Brain microvascular endothelial cell (primary cell): ENCODE measurements at regions not wholly inside any gene's neighbourhood (a gene's known extent, or its start where the extent isn't known, plus 50 kb on each side); places are given as distances from the start of the nearest gene placed in this dataset.

ENCODE experiments used
- DNase-seq: peaks from one replicate; pipeline ENCODE4 v3.0.0-alpha.2; 2020
- H3K27ac ChIP-seq: fragments of 250-450 bp; sonication (Bioruptor Pico); 2 replicates; pipeline ENCODE4 v1.5.1; 2020; ENCODE audit warnings: mild to moderate bottlenecking, moderate library complexity
- H3K27me3 ChIP-seq: fragments of 250-450 bp; sonication (Bioruptor Pico); replicated peaks from 2 replicates; pipeline ENCODE4 v1.5.1; 2020; ENCODE audit warnings: mild to moderate bottlenecking
- H3K36me3 ChIP-seq: fragments of 250-450 bp; sonication (Bioruptor Pico); replicated peaks from 2 replicates; pipeline ENCODE4 v1.5.1; 2020; ENCODE audit warnings: mild to moderate bottlenecking
- H3K4me3 ChIP-seq: 2 replicates; pipeline ENCODE4 v1.5.1; 2011; ENCODE audit warnings: low read depth, mild to moderate bottlenecking, control low read depth, low read length, moderate library complexity
- in situ Hi-C: cut with HindIII; loops from 2 replicates; pipeline ENCODE4 v1.10.0; 2017; ENCODE audit warnings: low sequenced_read_pairs, low pct_ligation_motif_present
- TF ChIP-seq, protein P1 (sequence below): IDR thresholded peaks from 2 replicates; pipeline ENCODE4 v1.5.1; 2011; ENCODE audit warnings: low read depth, mild to moderate bottlenecking, moderate library complexity, low read length, control low read depth, inconsistent platforms; ENCODE audit errors: missing control alignments

DNA sequence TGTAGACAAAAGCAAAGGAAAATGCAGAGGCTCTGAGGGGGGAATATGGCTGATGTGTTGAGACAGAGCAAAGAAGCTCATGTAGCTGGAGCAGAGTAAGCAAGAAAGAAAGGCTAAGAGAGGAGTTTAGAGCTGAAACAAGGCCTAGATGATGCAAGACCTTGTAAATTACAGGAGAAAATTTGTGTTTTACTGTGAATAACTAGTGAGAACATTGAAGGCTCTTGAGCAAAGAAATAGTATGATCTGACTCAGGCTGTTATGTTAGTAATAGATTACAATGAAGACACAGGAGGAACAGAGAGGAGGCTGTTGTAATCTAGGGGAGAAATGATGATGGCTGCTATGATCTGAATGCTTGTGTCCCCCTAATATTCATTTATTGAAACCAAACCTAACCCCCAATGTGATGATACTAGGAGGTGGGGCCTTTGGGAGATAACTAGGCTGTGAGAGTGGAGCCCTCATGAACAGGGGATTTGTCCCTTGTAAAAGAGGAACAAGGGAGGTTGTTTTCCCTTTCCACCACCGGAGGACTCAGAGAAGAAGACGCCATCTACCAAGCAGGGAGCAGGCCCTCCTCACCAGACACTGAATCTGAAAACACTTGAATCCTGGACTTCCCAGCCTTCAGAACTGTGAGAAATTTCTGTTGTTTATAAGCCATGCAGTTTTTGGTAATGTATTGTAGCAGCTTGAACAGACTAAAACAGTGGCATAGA, 394.9 kb downstream of the HTR7 start:
- H3K4me3 ChIP-seq, result no peak overlapping the region
- H3K27ac ChIP-seq, result no peak overlapping the region
- TF ChIP-seq, protein P1, sequence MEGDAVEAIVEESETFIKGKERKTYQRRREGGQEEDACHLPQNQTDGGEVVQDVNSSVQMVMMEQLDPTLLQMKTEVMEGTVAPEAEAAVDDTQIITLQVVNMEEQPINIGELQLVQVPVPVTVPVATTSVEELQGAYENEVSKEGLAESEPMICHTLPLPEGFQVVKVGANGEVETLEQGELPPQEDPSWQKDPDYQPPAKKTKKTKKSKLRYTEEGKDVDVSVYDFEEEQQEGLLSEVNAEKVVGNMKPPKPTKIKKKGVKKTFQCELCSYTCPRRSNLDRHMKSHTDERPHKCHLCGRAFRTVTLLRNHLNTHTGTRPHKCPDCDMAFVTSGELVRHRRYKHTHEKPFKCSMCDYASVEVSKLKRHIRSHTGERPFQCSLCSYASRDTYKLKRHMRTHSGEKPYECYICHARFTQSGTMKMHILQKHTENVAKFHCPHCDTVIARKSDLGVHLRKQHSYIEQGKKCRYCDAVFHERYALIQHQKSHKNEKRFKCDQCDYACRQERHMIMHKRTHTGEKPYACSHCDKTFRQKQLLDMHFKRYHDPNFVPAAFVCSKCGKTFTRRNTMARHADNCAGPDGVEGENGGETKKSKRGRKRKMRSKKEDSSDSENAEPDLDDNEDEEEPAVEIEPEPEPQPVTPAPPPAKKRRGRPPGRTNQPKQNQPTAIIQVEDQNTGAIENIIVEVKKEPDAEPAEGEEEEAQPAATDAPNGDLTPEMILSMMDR, result no peak
- H3K36me3 ChIP-seq, result no peaks in the 10 kb centered on the region
- in situ Hi-C loops, result no loop called here
- no peaks in the 10 kb centered on the region for H3K27me3 ChIP-seq
- DNase-seq, result no peak

DNA sequence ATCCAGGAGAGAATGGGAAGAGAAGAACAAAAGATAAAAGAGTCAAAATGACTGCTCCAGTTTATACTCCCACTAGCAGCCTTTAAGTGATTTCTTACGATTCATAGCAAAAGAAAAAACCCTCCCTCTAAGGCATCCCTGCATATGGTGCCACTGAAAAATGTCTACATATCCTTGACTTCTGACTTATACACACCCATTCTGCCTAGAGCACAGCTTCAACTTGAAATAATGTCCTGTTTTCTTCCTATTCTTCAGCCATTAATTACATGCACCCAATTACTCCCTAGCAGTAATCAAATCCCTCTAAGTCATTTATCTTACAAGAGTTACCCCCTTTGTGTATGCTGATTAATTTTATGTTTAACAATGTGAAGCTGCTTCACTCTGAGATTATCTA, 393.5 kb downstream of the HTR7 start:
- H3K36me3 ChIP-seq, result no peaks in the 10 kb centered on the region
- in situ Hi-C loops, result no loop called here

DNA sequence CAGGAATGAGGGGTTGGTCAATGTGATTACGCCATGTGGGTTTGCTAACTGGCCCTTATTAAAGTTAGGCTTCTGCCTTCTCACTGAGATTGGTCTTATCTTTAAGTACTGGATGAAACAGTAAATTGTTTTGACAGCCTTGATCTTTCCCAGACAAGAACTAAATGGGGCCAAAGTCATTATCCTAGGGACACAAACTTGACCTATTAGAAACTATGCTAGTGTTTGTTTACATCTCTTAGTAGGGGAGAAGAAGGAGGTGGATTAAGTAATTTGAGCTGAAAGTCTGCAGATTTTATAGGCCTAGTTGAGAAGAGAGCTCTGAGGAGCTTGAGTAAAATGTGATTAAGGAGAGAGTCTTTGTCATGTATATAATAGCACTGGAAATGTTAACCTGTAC, 386.9 kb downstream of the HTR7 start:
- Histone ChIP-seq H3K27me3 (no peaks in the 10 kb centered on the region), H3K36me3 (no peaks in the 10 kb centered on the region), H3K27ac (no peak overlapping the region), H3K4me3 (no peak overlapping the region)
- TF ChIP-seq, protein P1, result no peak
- no peak for DNase-seq
- in situ Hi-C loops, result no loop called here

More for the DNA sequence above, 393.5 kb downstream of the HTR7 start:
- H3K27me3 ChIP-seq, result no peaks in the 10 kb centered on the region
- no peak overlapping the region for H3K27ac ChIP-seq
- no peak overlapping the region for H3K4me3 ChIP-seq
- DNase-seq, result no peak
- TF ChIP-seq, protein P1, result no peak

DNA sequence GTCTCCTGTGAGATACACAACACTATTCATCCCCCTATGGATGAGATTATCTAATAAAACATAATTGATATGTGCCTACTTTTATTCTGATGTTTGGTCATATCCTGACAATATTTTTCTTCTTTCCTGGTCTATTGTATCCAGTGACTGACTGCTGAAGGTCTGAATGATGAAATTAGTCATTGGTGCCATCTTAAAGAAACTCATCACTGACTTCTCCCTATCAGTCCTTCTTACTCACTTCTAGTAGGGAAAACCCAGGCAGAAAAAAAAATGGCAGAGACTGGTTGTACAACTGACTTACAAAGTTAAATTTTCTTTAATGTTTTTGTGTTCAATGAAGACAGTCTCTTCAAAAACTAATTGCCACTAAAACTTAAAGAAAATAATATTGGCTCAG, 377.4 kb downstream of the HTR7 start:
- Histone ChIP-seq H3K27ac (no peak overlapping the region), H3K27me3 (no peaks in the 10 kb centered on the region), H3K4me3 (no peak overlapping the region), H3K36me3 (no peaks in the 10 kb centered on the region)
- TF ChIP-seq, protein P1, result no peak
- in situ Hi-C loops, result no loop called here
- no peak for DNase-seq

DNA sequence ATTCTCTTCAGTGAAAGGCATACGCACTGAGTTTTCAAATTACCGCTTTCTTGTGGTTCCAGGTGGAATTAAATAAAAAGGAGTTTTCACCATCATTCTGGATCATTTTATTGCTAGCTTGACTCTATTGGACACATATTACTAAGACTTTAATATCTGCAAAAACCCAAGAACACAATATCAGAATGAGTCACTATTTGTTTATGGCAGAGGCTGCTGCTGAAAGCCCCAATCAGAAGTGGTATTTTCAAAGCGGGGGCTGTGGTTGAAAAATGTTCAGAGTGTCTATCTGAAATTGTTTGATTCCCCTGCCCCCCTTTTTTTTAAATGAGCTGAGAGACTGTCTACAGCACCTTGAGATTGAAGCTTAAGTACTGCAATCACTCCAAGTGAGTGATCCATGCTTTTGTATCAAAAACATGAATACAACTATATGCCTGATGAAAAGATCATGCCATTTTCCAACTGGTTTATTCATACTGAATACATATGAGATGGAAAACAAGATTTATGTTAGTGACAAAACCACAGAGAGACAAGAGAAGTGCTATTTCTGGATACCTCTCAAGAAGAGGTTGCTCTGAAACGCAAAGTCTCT, 376.4 kb downstream of the HTR7 start:
- H3K27ac ChIP-seq, result no peak overlapping the region
- in situ Hi-C loops, result no loop called here
- no peaks in the 10 kb centered on the region for H3K27me3 ChIP-seq
- H3K4me3 ChIP-seq, result no peak overlapping the region
- peak; percentile 1 for DNase-seq
- no peaks in the 10 kb centered on the region for H3K36me3 ChIP-seq
- TF ChIP-seq, protein P1, result no peak
